ENCODE measurements at regions not wholly inside any gene's neighbourhood (a gene's known extent, or its start where the extent isn't known, plus 50 kb on each side); places are given as distances from the start of the nearest gene placed in this dataset.

- DNase-seq (ENCODE audit: low spot score in 2 of 2) (no peak), FAIRE-seq (no peak)
Measured at GRCh38 chr5:167012123-167013034, 1279.1 kb upstream of the WWC1 start.

- DNase-seq (ENCODE audit: low spot score in 2 of 2), result no peak
- no peak for FAIRE-seq
Measured at GRCh38 chr5:167014401-167015056, 1276.9 kb upstream of the WWC1 start.

GRCh38 chr5:167020418-167020817, 1271.0 kb upstream of the WWC1 start:
- FAIRE-seq, result no peak

GRCh38 chr5:167029488-167029887, 1262.0 kb upstream of the WWC1 start:
- DNase-seq (ENCODE audit: low spot score in 2 of 2), result no peak
- FAIRE-seq, result no peak

More at GRCh38 chr5:167020418-167020817, 1271.0 kb upstream of the WWC1 start:
- no peak for DNase-seq (ENCODE audit: low spot score in 2 of 2)

- FAIRE-seq (no peak), DNase-seq (ENCODE audit: low spot score in 2 of 2) (no peak)
Measured at GRCh38 chr5:167030500-167031120, 1260.8 kb upstream of the WWC1 start.

GRCh38 chr5:167036585-167036984, 1254.9 kb upstream of the WWC1 start:
- DNase-seq (ENCODE audit: low spot score in 2 of 2), result no peak
- no peak for FAIRE-seq

GRCh38 chr5:167049043-167049663, 1242.3 kb upstream of the WWC1 start:
- FAIRE-seq (peak; percentile 28), DNase-seq (ENCODE audit: low spot score in 2 of 2) (no peak)

- DNase-seq (ENCODE audit: low spot score in 2 of 2) (no peak), FAIRE-seq (no peak)
Measured at GRCh38 chr5:167049771-167050567, 1241.5 kb upstream of the WWC1 start.

GRCh38 chr5:167050568-167051401, 1240.7 kb upstream of the WWC1 start:
- DNase-seq (ENCODE audit: low spot score in 2 of 2) (no peak), FAIRE-seq (no peak)

GRCh38 chr5:167051402-167051768, 1240.1 kb upstream of the WWC1 start:
- DNase-seq (ENCODE audit: low spot score in 2 of 2) (no peak), FAIRE-seq (no peak)

GRCh38 chr5:167052791-167053190, 1238.7 kb upstream of the WWC1 start:
- no peak for DNase-seq (ENCODE audit: low spot score in 2 of 2)
- no peak for FAIRE-seq

GRCh38 chr5:167057665-167058064, 1233.8 kb upstream of the WWC1 start:
- DNase-seq (ENCODE audit: low spot score in 2 of 2), result no peak
- no peak for FAIRE-seq

GRCh38 chr5:167061695-167062094, 1229.8 kb upstream of the WWC1 start:
- FAIRE-seq (no peak), DNase-seq (ENCODE audit: low spot score in 2 of 2) (no peak)

GRCh38 chr5:167063116-167063515, 1228.3 kb upstream of the WWC1 start:
- FAIRE-seq, result no peak

GRCh38 chr5:167063788-167064187, 1227.7 kb upstream of the WWC1 start:
- FAIRE-seq (no peak), DNase-seq (ENCODE audit: low spot score in 2 of 2) (no peak)

More at GRCh38 chr5:167063116-167063515, 1228.3 kb upstream of the WWC1 start:
- DNase-seq (ENCODE audit: low spot score in 2 of 2), result no peak

- no peak for DNase-seq (ENCODE audit: low spot score in 2 of 2)
- FAIRE-seq, result no peak
Measured at GRCh38 chr5:167064198-167064776, 1227.2 kb upstream of the WWC1 start.

- DNase-seq (ENCODE audit: low spot score in 2 of 2) (no peak), FAIRE-seq (no peak)
Measured at GRCh38 chr5:167065794-167066193, 1225.7 kb upstream of the WWC1 start.

GRCh38 chr5:167071981-167072610, 1219.3 kb upstream of the WWC1 start:
- no peak for DNase-seq (ENCODE audit: low spot score in 2 of 2)
- FAIRE-seq, result no peak

Measured in frontal cortex (tissue), 3 donors.